HEK293 (cell line): ENCODE measurements at regions not wholly inside any gene's neighbourhood (a gene's known extent, or its start where the extent isn't known, plus 50 kb on each side); places are given as distances from the start of the nearest gene placed in this dataset.

Experiments
- CTCF ChIA-PET: fragments of 350-600 bp; formaldehyde crosslinking; extraction: SDS; loops from one replicate; lab custom pipeline; 2021; ENCODE audit warnings: antibody characterized with exemption; lab: Yijun Ruan, JAX
- POLR2A ChIA-PET: fragments of 300-600 bp; formaldehyde crosslinking; extraction: SDS; loops from one replicate; lab custom pipeline; 2020; ENCODE audit warnings: antibody characterized with exemption, inconsistent platforms; lab: Yijun Ruan, JAX
- H3K27ac ChIP-seq: fragments of 200-500 bp; sonication (Bioruptor generic); 2 replicates; pipeline ENCODE4 v1.5.1; 2014; ENCODE audit warnings: low read depth, low read length, control low read depth, inconsistent platforms; ENCODE audit errors: extremely low read depth
- H3K36me3 ChIP-seq, 2 experiments: fragments of 200-500 bp in 1 of 2; sonication (Bioruptor generic) in 1 of 2; 1 replicate in 1 of 2; 2 replicates in 1 of 2; pipeline ENCODE4 v1.5.1; 2014 to 2017; ENCODE audit warnings: inconsistent platforms in 2 of 2, low read length in 2 of 2; ENCODE audit not compliant: control insufficient read depth in 2 of 2, insufficient read depth in 1 of 2
- H3K4me1 ChIP-seq: fragments of 200-500 bp; sonication (Bioruptor generic); 2 replicates; pipeline ENCODE4 v1.5.1; 2014; ENCODE audit warnings: mild to moderate bottlenecking, low read length, inconsistent platforms; ENCODE audit not compliant: control insufficient read depth, insufficient read depth
- H3K4me3 ChIP-seq: 2 replicates; pipeline ENCODE4 v1.5.1; 2011; ENCODE audit warnings: low read depth, mild to moderate bottlenecking, control low read depth, low read length, moderate library complexity
- H3K9me3 ChIP-seq: fragments of 200-500 bp; sonication (Bioruptor generic); 2 replicates; pipeline ENCODE4 v1.5.1; 2014; ENCODE audit warnings: low read depth, low read length, inconsistent platforms; ENCODE audit not compliant: control insufficient read depth, insufficient read depth
- BCL11B ChIP-seq: fragments of 450-650 bp; formaldehyde crosslinking; IDR thresholded peaks from 2 replicates; pipeline ENCODE4 v1.5.1; 2016; ENCODE audit warnings: low read depth, missing biosample characterization, missing genetic modification characterization
- GLI4 ChIP-seq: fragments of 450-650 bp; formaldehyde crosslinking; IDR thresholded peaks from 2 replicates; pipeline ENCODE4 v1.5.1; 2016; ENCODE audit warnings: missing biosample characterization, missing genetic modification characterization
- SP3 ChIP-seq: fragments of 450-650 bp; formaldehyde crosslinking; IDR thresholded peaks from 2 replicates; pipeline ENCODE4 v1.5.1; 2016; ENCODE audit warnings: missing biosample characterization, missing genetic modification characterization
- SP7 ChIP-seq: fragments of 450-650 bp; formaldehyde crosslinking; IDR thresholded peaks from 2 replicates; pipeline ENCODE4 v1.5.1; 2016; ENCODE audit warnings: missing biosample characterization, missing genetic modification characterization
- TCF7L2 ChIP-seq: IDR thresholded peaks from 2 replicates; pipeline ENCODE4 v1.6.1; 2011; ENCODE audit warnings: low read depth, mild to moderate bottlenecking, inconsistent platforms, low read length, moderate library complexity, borderline replicate concordance
- TRIM28 ChIP-seq: IDR thresholded peaks from 2 replicates; pipeline ENCODE4 v1.6.1; 2011; ENCODE audit warnings: low read length, control low read depth, borderline replicate concordance
- ZBTB20 ChIP-seq: fragments of 450-650 bp; formaldehyde crosslinking; IDR thresholded peaks from 2 replicates; pipeline ENCODE4 v1.5.1; 2016; ENCODE audit warnings: missing biosample characterization, missing genetic modification characterization
- ZBTB48 ChIP-seq: fragments of 450-650 bp; formaldehyde crosslinking; IDR thresholded peaks from 2 replicates; pipeline ENCODE4 v1.5.1; 2016; ENCODE audit warnings: missing biosample characterization, missing genetic modification characterization
- ZFHX2 ChIP-seq: fragments of 450-650 bp; formaldehyde crosslinking; conservative IDR thresholded peaks from 2 replicates; pipeline ENCODE4 v1.5.1; 2016; ENCODE audit warnings: missing biosample characterization, missing genetic modification characterization
- ZFP37 ChIP-seq: fragments of 450-650 bp; formaldehyde crosslinking; IDR thresholded peaks from 2 replicates; pipeline ENCODE4 v1.5.1; 2016; ENCODE audit warnings: missing biosample characterization, missing genetic modification characterization
- ZNF140 ChIP-seq: fragments of 450-650 bp; formaldehyde crosslinking; IDR thresholded peaks from 2 replicates; pipeline ENCODE4 v1.5.1; 2016; ENCODE audit warnings: missing biosample characterization, missing genetic modification characterization
- ZNF146 ChIP-seq: fragments of 450-650 bp; formaldehyde crosslinking; IDR thresholded peaks from 2 replicates; pipeline ENCODE4 v1.5.1; 2016; ENCODE audit warnings: missing biosample characterization, missing genetic modification characterization
- ZNF175 ChIP-seq: fragments of 450-650 bp; formaldehyde crosslinking; IDR thresholded peaks from 2 replicates; pipeline ENCODE4 v1.5.1; 2016; ENCODE audit warnings: missing biosample characterization, missing genetic modification characterization
- ZNF2 ChIP-seq: fragments of 450-650 bp; formaldehyde crosslinking; IDR thresholded peaks from 2 replicates; pipeline ENCODE4 v1.5.1; 2016; ENCODE audit warnings: missing biosample characterization, missing genetic modification characterization
- ZNF211 ChIP-seq: fragments of 450-650 bp; formaldehyde crosslinking; IDR thresholded peaks from 2 replicates; pipeline ENCODE4 v1.5.1; 2016; ENCODE audit warnings: low read depth, missing biosample characterization, missing genetic modification characterization
- ZNF266 ChIP-seq: fragments of 450-650 bp; formaldehyde crosslinking; IDR thresholded peaks from 2 replicates; pipeline ENCODE4 v1.5.1; 2016; ENCODE audit warnings: missing biosample characterization, missing genetic modification characterization, low read depth
- ZNF366 ChIP-seq: fragments of 450-650 bp; formaldehyde crosslinking; conservative IDR thresholded peaks from 2 replicates; pipeline ENCODE4 v1.5.1; 2016; ENCODE audit warnings: missing biosample characterization, missing genetic modification characterization
- ZNF416 ChIP-seq: fragments of 450-650 bp; formaldehyde crosslinking; IDR thresholded peaks from 2 replicates; pipeline ENCODE4 v1.5.1; 2016; ENCODE audit warnings: missing biosample characterization, missing genetic modification characterization
- ZNF529 ChIP-seq: fragments of 450-650 bp; formaldehyde crosslinking; IDR thresholded peaks from 2 replicates; pipeline ENCODE4 v1.5.1; 2017; ENCODE audit warnings: missing genetic modification characterization, missing biosample characterization; ENCODE audit not compliant: insufficient replicate concordance
- ZNF558 ChIP-seq: fragments of 450-650 bp; formaldehyde crosslinking; IDR thresholded peaks from 2 replicates; pipeline ENCODE4 v1.5.1; 2016; ENCODE audit warnings: missing biosample characterization, missing genetic modification characterization
- ZNF560 ChIP-seq: fragments of 450-650 bp; formaldehyde crosslinking; IDR thresholded peaks from 2 replicates; pipeline ENCODE4 v1.5.1; 2017; ENCODE audit warnings: missing biosample characterization, missing genetic modification characterization, borderline replicate concordance
- ZNF707 ChIP-seq: fragments of 450-650 bp; formaldehyde crosslinking; IDR thresholded peaks from 2 replicates; pipeline ENCODE4 v1.5.1; 2016; ENCODE audit warnings: missing biosample characterization, missing genetic modification characterization
- ZNF777 ChIP-seq: fragments of 450-650 bp; formaldehyde crosslinking; IDR thresholded peaks from 2 replicates; pipeline ENCODE4 v1.5.1; 2017; ENCODE audit warnings: missing biosample characterization, missing genetic modification characterization, borderline replicate concordance
- ZNF843 ChIP-seq: fragments of 450-650 bp; formaldehyde crosslinking; IDR thresholded peaks from 2 replicates; pipeline ENCODE4 v1.5.1; 2016; ENCODE audit warnings: missing biosample characterization, missing genetic modification characterization
- ZSCAN23 ChIP-seq: fragments of 450-650 bp; formaldehyde crosslinking; IDR thresholded peaks from 2 replicates; pipeline ENCODE4 v1.5.1; 2016; ENCODE audit warnings: missing biosample characterization, missing genetic modification characterization
- ZXDB ChIP-seq: fragments of 450-650 bp; formaldehyde crosslinking; IDR thresholded peaks from 2 replicates; pipeline ENCODE4 v1.5.1; 2016; ENCODE audit warnings: missing biosample characterization, missing genetic modification characterization
- TF ChIP-seq, protein P1 (sequence below): fragments of 450-650 bp; formaldehyde crosslinking; IDR thresholded peaks from 2 replicates; pipeline ENCODE4 v1.5.1; 2016; ENCODE audit warnings: missing biosample characterization, missing genetic modification characterization
- TF ChIP-seq, protein P2 (sequence below): fragments of 450-650 bp; formaldehyde crosslinking; IDR thresholded peaks from 2 replicates; pipeline ENCODE4 v1.5.1; 2016; ENCODE audit warnings: missing biosample characterization, missing genetic modification characterization, borderline replicate concordance

DNA sequence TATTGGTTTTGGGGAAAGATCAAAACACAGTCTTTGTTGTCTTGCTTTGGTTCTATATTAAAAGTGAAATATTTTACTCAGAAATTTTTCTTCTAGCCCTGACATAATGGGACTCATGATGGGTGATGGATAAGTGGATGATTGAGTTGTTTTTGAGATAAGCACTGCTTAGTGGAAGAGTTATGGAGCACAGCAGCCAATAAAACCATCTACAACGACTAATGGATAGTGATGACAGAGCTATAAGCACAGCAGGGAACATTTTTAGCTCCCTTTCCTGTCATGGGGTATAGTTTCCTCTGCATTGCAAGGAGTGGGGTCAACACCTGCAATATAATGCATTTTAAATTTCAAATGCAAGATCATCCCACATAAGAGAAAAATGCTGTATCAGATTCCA is 812.4 kb downstream of the STPG2 start:
- CTCF ChIA-PET = no interaction called here
- Histone ChIP-seq H3K9me3 (no peaks in the 10 kb centered on the region), H3K4me1 (no peaks in the 10 kb centered on the region), H3K4me3 (no peak overlapping the region), H3K27ac (no peak overlapping the region), H3K36me3 (no peaks in the 10 kb centered on the region)
- POLR2A ChIA-PET = no interaction called here
- TF ChIP-seq TCF7L2 = peak; percentile 27; the same call in 1 of the 2 replicates
- TF ChIP-seq ZNF211 (tag by site-specific recombination) = no peak
- TF ChIP-seq TRIM28 = peak; percentile 75

DNA sequence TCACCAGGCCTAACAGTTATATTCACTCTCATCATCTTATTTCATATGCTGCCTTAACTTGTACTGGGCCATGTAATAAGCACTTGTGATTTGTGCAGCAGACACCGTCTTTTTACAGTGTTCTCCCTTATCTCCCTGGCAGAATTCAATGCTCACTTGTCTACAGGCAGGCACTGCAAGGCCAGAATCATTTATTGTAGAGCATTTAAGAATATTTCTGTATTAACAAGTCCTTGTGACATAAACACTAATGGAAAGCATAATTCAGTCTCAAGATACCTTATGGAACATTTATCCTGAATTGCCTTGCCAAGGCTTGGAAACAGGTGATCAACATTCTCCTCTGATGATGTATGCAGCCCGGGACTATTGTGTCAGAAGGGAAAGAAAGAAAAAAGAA is 808.9 kb downstream of the STPG2 start:
- ChIA-PET POLR2A (no interaction called here), CTCF (no interaction called here)
- TF ChIP-seq ZNF366 = no peak
- no peak for TF ChIP-seq ZNF529 (tag by site-specific recombination)
- no peak for TF ChIP-seq ZNF777 (tag by site-specific recombination)
- TF ChIP-seq ZNF560 (tag by site-specific recombination) = no peak
- TF ChIP-seq ZSCAN23 (tag by site-specific recombination) = no peak
- no peak for TF ChIP-seq ZNF416 (tag by site-specific recombination)
- TF ChIP-seq ZBTB48 (tag by site-specific recombination) = no peak
- no peak for TF ChIP-seq SP7 (tag by site-specific recombination)
- TF ChIP-seq, protein P1, sequence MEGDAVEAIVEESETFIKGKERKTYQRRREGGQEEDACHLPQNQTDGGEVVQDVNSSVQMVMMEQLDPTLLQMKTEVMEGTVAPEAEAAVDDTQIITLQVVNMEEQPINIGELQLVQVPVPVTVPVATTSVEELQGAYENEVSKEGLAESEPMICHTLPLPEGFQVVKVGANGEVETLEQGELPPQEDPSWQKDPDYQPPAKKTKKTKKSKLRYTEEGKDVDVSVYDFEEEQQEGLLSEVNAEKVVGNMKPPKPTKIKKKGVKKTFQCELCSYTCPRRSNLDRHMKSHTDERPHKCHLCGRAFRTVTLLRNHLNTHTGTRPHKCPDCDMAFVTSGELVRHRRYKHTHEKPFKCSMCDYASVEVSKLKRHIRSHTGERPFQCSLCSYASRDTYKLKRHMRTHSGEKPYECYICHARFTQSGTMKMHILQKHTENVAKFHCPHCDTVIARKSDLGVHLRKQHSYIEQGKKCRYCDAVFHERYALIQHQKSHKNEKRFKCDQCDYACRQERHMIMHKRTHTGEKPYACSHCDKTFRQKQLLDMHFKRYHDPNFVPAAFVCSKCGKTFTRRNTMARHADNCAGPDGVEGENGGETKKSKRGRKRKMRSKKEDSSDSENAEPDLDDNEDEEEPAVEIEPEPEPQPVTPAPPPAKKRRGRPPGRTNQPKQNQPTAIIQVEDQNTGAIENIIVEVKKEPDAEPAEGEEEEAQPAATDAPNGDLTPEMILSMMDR = no peak

DNA sequence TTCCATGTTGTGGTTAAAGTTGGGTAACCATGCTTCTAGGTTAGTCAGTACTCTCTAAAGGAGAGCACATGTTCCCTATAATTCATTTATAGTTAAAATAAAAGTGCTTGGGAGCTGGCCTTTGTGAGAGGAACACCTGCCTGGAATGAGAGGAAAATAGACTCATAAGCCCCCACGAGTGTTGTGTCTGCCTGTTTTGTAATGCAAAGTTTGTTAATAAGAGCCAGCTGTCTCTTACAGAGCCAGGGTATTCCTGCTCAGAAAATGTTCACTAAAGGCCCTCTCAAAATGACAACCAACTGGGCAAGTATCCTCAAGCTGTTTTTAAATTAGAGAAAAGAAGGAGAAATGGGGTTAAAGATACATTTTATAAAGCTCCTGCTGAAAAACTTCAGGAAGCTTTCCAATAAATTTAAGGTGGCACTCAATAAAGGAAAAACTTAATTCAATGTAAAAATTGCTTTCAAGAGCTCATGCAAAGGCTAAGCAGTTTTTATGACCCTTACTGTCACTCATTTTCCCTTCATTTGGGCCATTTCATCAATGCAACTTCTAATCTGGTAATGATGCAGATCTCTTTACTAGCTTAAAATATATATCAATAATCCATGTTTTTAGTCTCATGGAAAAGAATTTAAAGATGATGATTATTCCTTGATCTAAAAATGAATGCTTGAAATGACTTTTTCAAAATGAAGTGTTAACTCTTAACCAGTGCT is 793.6 kb downstream of the STPG2 start:
- no peaks in the 10 kb centered on the region for H3K4me1 ChIP-seq
- no peak for TF ChIP-seq GLI4 (tag by site-specific recombination)
- TF ChIP-seq ZNF146 (tag by site-specific recombination) = no peak
- TF ChIP-seq ZNF140 (tag by site-specific recombination) = no peak
- no peak for TF ChIP-seq ZNF558 (tag by site-specific recombination)
- no peak for TF ChIP-seq ZNF843
- TF ChIP-seq ZNF2 = no peak
- TF ChIP-seq ZNF175 (tag by site-specific recombination) = no peak
- no peak for TF ChIP-seq TCF7L2
- no peak for TF ChIP-seq BCL11B
- TF ChIP-seq ZFP37 = no peak
- no peak for TF ChIP-seq ZBTB20 (tag by site-specific recombination)
- no peak for TF ChIP-seq ZNF707 (tag by site-specific recombination)
- TF ChIP-seq, protein P2, sequence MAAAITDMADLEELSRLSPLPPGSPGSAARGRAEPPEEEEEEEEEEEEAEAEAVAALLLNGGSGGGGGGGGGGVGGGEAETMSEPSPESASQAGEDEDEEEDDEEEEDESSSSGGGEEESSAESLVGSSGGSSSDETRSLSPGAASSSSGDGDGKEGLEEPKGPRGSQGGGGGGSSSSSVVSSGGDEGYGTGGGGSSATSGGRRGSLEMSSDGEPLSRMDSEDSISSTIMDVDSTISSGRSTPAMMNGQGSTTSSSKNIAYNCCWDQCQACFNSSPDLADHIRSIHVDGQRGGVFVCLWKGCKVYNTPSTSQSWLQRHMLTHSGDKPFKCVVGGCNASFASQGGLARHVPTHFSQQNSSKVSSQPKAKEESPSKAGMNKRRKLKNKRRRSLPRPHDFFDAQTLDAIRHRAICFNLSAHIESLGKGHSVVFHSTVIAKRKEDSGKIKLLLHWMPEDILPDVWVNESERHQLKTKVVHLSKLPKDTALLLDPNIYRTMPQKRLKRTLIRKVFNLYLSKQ (tag by site-specific recombination) = no peak
- no peak for TF ChIP-seq SP3
- TF ChIP-seq ZNF266 (tag by site-specific recombination) = no peak
- TF ChIP-seq ZFHX2 (tag by site-specific recombination) = no peak
- TF ChIP-seq ZXDB (tag by site-specific recombination) = no peak
- TF ChIP-seq, all 188 proteins: peak for 0
- Histone ChIP-seq H3K4me3 (no peak overlapping the region), H3K9me3 (no peaks in the 10 kb centered on the region), H3K36me3 (no peaks in the 10 kb centered on the region), H3K27ac (no peak overlapping the region)
- CTCF ChIA-PET = no interaction called here
- POLR2A ChIA-PET = no interaction called here

More for the DNA sequence above, 808.9 kb downstream of the STPG2 start:
- Histone ChIP-seq H3K4me1 (no peaks in the 10 kb centered on the region), H3K4me3 (no peak overlapping the region), H3K36me3 (no peaks in the 10 kb centered on the region), H3K9me3 (no peaks in the 10 kb centered on the region), H3K27ac (no peak overlapping the region)
